Gastroesophageal sphincter (tissue), 4 donors: ENCODE measurements at regions not wholly inside any gene's neighbourhood (a gene's known extent, or its start where the extent isn't known, plus 50 kb on each side); places are given as distances from the start of the nearest gene placed in this dataset.

Experiments used
- ATAC-seq: fragments of 150-250 bp; one replicate; pipeline ENCODE4 v1.9.1; 2016; ENCODE audit warnings: mild to moderate bottlenecking, moderate library complexity
- H3K27ac ChIP-seq, 4 donors: fragments of 200-600 bp; sonication (generic) in 3 of 4; 1 replicate in 3 of 4; 2 replicates in 1 of 4; pipeline ENCODE4 v1.5.1; 2016 to 2019
- H3K27me3 ChIP-seq: fragments of 200-600 bp; sonication (generic); one replicate; pipeline ENCODE4 v1.5.1; 2019
- H3K36me3 ChIP-seq, 2 donors: fragments of 200-600 bp; sonication (generic); one replicate each; pipeline ENCODE4 v1.5.1; 2019; ENCODE audit warnings: control low read depth in 1 of 2
- H3K4me1 ChIP-seq, 3 donors: fragments of 200-600 bp; sonication (generic); 1 replicate in 2 of 3; 2 replicates in 1 of 3; pipeline ENCODE4 v1.5.1; 2016 to 2019; ENCODE audit warnings: control low read depth in 2 of 3
- H3K4me3 ChIP-seq, 2 donors: fragments of 200-600 bp; sonication (generic); one replicate each; pipeline ENCODE4 v1.5.1; 2019; ENCODE audit warnings: mild to moderate bottlenecking in 1 of 2, moderate library complexity in 1 of 2
- H3K9me3 ChIP-seq, 3 donors: fragments of 200-600 bp; sonication (generic); one replicate each; pipeline ENCODE4 v1.5.1; 2017 to 2019; ENCODE audit warnings: control low read depth in 2 of 3
- EP300 ChIP-seq: sonication (generic); formaldehyde crosslinking; IDR thresholded peaks from one replicate; pipeline ENCODE4 v1.6.1; 2017; ENCODE audit warnings: antibody characterized with exemption, mild to moderate bottlenecking
- POLR2A ChIP-seq, 2 donors: fragments of 450-650 bp; IDR thresholded peaks; one replicate each; pipeline ENCODE4 v1.6.1; 2017; ENCODE audit warnings: antibody characterized with exemption in 2 of 2, mild to moderate bottlenecking in 2 of 2, moderate library complexity in 1 of 2
- POLR2AphosphoS5 ChIP-seq: sonication (generic); formaldehyde crosslinking; IDR thresholded peaks from one replicate; pipeline ENCODE4 v1.6.1; 2017; ENCODE audit warnings: antibody characterized with exemption
- WGBS, 2 donors: methylation state at CpG; one replicate each; pipeline ENCODE4 v1.1.5; 2018; ENCODE audit warnings: low coverage in 1 of 2; 5-methylcytosine and 5-hydroxymethylcytosine counted together
- TF ChIP-seq, protein P1 (sequence below), 4 experiments: fragments of 200-600 bp in 2 of 4; fragments of 450-650 bp in 2 of 4; sonication (generic) in 1 of 4; IDR thresholded peaks; one replicate each; pipeline ENCODE4 v1.5.1; 2017 to 2019; ENCODE audit warnings: antibody characterized with exemption in 4 of 4, mild to moderate bottlenecking in 2 of 4, moderate library complexity in 2 of 4

DNA sequence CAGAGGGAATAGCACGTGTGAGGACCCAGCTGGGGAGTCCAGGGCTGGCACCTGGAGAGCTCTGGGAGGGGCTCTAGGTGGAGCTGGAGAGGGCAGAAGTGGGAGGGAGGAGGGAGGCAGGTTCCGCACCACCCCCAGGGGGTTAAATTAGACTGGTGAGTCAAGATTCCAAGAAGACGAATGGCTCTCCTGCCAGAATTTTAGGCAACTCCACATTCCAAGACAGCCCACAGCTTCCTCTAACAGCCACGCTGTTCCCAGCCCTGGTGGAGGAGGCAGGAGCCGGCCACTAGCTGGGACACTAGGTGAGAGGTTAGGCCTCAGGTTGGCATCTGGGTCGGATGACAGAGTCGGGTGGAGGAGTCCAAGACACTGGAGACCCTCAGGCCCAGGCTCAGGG is 60.2 kb downstream of the TFAP2C start:
- Histone ChIP-seq H3K4me1 (no peaks in the 10 kb centered on the region), H3K4me3 (no peak overlapping the region), H3K36me3 (no peaks in the 10 kb centered on the region), H3K27ac (no peak overlapping the region), H3K9me3 (no peaks in the 10 kb centered on the region), H3K27me3 (peaks cover 58% of the 10 kb centered on the region)
- WGBS, 2 donors: 34% methylated on average over 5 of the region's 7 CpGs; no CpG with 5 or more reads in 1 of the 2 donors
- TF ChIP-seq, protein P1, sequence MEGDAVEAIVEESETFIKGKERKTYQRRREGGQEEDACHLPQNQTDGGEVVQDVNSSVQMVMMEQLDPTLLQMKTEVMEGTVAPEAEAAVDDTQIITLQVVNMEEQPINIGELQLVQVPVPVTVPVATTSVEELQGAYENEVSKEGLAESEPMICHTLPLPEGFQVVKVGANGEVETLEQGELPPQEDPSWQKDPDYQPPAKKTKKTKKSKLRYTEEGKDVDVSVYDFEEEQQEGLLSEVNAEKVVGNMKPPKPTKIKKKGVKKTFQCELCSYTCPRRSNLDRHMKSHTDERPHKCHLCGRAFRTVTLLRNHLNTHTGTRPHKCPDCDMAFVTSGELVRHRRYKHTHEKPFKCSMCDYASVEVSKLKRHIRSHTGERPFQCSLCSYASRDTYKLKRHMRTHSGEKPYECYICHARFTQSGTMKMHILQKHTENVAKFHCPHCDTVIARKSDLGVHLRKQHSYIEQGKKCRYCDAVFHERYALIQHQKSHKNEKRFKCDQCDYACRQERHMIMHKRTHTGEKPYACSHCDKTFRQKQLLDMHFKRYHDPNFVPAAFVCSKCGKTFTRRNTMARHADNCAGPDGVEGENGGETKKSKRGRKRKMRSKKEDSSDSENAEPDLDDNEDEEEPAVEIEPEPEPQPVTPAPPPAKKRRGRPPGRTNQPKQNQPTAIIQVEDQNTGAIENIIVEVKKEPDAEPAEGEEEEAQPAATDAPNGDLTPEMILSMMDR (IDR thresholded peaks at IDR 0.05): no peak
- TF ChIP-seq POLR2AphosphoS5 (no peak), POLR2A (IDR thresholded peaks at IDR 0.05) (no peak)
- ATAC-seq: no peak

DNA sequence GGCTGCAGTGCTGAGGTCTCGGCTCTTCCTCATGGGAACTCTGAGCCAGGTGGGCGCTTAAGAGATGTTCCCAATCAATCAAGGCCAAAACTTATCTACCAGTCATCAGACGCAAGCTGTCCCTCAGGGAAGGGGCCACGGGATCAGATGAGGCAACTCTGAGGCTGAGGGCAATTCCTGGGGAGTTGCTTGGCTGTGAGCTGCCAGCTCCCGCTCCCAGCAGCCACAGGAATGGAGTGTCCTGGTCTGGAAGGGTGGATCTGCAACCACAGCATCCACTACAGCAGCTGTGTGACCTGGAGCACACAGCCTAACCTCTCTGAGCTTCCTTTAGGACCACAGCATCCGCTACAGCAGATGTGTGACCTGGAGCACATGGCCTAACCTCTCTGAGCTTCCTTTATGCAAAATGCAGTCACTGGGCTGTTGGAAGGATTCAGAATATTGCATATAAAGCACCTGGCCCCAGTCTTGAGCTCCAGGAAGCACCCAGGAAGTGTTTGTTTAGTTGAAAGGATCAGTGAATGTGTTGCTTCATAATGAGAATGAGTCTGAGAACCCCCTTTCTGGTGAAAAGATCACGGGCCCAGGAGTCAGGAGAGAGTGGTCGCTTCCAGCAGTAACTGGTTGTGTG is 60.9 kb downstream of the TFAP2C start:
- TF ChIP-seq POLR2AphosphoS5 (no peak), EP300 (no peak), POLR2A (IDR thresholded peaks at IDR 0.05) (no peak)
- TF ChIP-seq, protein P1 (IDR thresholded peaks at IDR 0.05): no peak
- Histone ChIP-seq H3K9me3 (no peaks in the 10 kb centered on the region), H3K36me3 (no peaks in the 10 kb centered on the region), H3K4me3 (no peak overlapping the region), H3K4me1 (no peaks in the 10 kb centered on the region), H3K27me3 (peaks cover 56% of the 10 kb centered on the region), H3K27ac (no peak overlapping the region)
- WGBS, 2 donors: 28 to 58% methylated on average over 2 to 3 of the region's 8 CpGs
- no peak for ATAC-seq

DNA sequence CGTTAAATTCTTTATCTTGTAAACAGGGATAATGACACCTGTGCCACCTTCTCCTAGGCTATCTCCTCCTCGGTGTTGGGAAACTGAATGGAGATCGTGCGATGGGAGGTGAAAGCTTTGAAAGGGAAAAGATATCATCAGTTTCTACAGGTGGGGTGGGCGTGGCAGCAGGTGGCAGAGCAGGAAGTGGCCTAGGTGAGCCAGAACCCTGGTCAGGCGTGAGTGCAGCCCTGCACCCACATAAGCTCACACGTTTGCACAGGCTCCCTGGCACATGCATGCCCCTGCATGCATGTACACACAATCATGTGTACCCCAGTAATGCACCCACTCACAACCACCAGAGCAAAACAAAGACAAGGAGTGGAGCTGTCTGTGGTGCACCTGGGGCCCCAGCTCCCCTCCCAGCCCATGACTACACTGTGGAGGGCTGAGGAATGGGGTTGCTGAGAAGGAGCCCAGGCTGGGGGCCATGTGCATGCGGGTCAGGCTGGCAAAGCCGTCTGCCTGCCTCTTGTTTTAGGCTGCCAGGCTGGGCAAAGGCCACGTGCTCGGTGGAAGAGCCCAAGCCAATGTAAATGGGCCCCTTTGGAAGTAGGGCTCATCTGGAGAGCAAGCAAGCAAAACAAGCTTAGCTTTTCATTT is 61.5 kb downstream of the TFAP2C start:
- Histone ChIP-seq H3K27ac (no peak overlapping the region), H3K4me3 (no peak overlapping the region), H3K27me3 (peaks cover 55% of the 10 kb centered on the region), H3K36me3 (no peaks in the 10 kb centered on the region), H3K4me1 (no peaks in the 10 kb centered on the region), H3K9me3 (no peaks in the 10 kb centered on the region)
- TF ChIP-seq EP300: no peak
- no peak for ATAC-seq
- 35 to 72% methylated on average over 6 to 7 of the region's 11 CpGs for WGBS, 2 donors

DNA sequence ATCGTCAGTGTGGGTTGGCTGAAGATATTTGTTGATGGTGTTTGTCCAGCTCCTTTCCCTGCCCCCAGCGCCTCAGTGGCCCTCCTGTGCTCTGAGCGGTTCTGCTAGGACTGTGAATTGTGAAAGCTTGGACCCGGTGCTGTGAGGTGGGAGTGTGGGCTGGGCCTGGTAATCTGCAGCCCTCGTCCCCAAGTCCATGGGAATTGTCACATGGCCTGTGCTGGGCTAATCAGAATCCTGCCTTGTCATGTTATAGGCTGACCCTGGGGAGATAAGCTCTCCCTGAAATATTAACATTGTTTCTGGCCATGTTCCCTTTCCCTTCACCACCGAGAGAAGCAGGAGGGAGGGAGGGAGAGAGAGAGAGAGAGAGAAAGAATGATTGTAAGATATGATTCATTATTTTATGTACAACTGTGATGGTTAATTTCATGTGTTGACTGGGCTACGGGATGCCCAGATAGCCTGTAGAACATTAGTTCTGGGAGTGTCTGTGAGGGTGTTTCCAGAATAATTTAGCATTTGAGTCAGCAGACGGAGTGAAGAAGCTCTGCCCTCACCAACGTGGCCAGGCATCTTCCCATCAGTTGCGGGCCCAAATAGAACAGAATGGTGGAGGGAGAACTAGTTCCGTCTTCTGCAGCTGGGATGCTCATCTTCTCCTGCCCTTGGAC is 62.4 kb downstream of the TFAP2C start:
- TF ChIP-seq POLR2A (IDR thresholded peaks at IDR 0.05) (no peak), EP300 (no peak), POLR2AphosphoS5 (no peak)
- TF ChIP-seq, protein P1 (IDR thresholded peaks at IDR 0.05): no peak
- Histone ChIP-seq H3K27ac (no peak overlapping the region), H3K36me3 (no peaks in the 10 kb centered on the region), H3K27me3 (peaks cover 47% of the 10 kb centered on the region), H3K9me3 (no peaks in the 10 kb centered on the region), H3K4me1 (no peaks in the 10 kb centered on the region), H3K4me3 (no peak overlapping the region)
- ATAC-seq: no peak
- WGBS, 2 donors: 55 to 71% methylated on average over 10 of the region's 11 CpGs

DNA sequence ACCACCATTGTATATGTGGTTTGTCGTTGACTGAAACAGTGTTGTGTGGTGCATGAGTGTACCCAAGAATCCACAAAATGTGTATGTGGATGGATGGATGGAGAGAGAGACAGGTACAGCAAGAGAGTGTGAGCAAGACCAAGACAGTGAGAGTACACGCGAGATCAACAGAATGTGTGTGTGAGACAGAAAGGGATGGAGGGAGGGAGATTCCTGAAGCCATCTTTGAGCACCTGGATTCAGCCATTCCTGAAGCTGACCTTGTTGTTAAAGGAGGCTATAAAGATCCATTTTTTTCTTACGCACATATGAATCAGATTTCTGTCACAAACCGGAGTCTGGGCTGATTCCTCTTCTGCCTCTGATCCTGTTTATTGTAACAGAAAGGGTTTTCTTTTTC is 64.1 kb downstream of the TFAP2C start:
- no peaks in the 10 kb centered on the region for H3K9me3 ChIP-seq
- no peak overlapping the region for H3K4me3 ChIP-seq
- no peak overlapping the region for H3K27ac ChIP-seq
- WGBS, 2 donors: 84 to 100% methylated on average over 4 of the region's 5 CpGs
- no peaks in the 10 kb centered on the region for H3K36me3 ChIP-seq
- no peaks in the 10 kb centered on the region for H3K4me1 ChIP-seq
- peaks cover 32% of the 10 kb centered on the region for H3K27me3 ChIP-seq
- no peak for ATAC-seq
- TF ChIP-seq POLR2A (IDR thresholded peaks at IDR 0.05) (no peak), POLR2AphosphoS5 (no peak), EP300 (no peak)
- TF ChIP-seq, protein P1 (IDR thresholded peaks at IDR 0.05): no peak
